ENCODE measurements at regions not wholly inside any gene's neighbourhood (a gene's known extent, or its start where the extent isn't known, plus 50 kb on each side); places are given as distances from the start of the nearest gene placed in this dataset.

GRCh38 chr2:175402571-175402970, 221.1 kb upstream of the ATP5MC3 start:
- POLR2A ChIA-PET = no interaction called here
- no peak overlapping the region for H3K27ac ChIP-seq (ENCODE audit: insufficient read depth in 1 of 2, low read depth in 1 of 2, low read length in 2 of 2, poor library complexity in 1 of 2, severe bottlenecking in 2 of 2)
- WGBS (ENCODE audit: insufficient coverage) = 100% methylated on average over 1 of the region's 2 CpGs
- CTCF ChIA-PET = no interaction called here
- no peak for DNase-seq
- no peak overlapping the region for H3K4me3 ChIP-seq (ENCODE audit: control insufficient read depth in 1 of 7, extremely low read depth in 1 of 7, insufficient read depth in 4 of 7, low read depth in 2 of 7, low read length in 6 of 7)
- no peaks in the 10 kb centered on the region for H3K27me3 ChIP-seq (replicated peaks in 2 of 5; ENCODE audit: control insufficient read depth in 4 of 5, insufficient read depth in 5 of 5, low read length in 4 of 5)
- H3K36me3 ChIP-seq (ENCODE audit: control insufficient read depth in 4 of 4, insufficient read depth in 4 of 4, low read length in 3 of 4) = no peaks in the 10 kb centered on the region
- H3K9me3 ChIP-seq (ENCODE audit: control extremely low read depth in 1 of 5, control insufficient read depth in 4 of 5, insufficient read depth in 2 of 5, low read depth in 1 of 5, low read length in 4 of 5) = no peaks in the 10 kb centered on the region
- H3K4me1 ChIP-seq (ENCODE audit: control extremely low read depth in 1 of 4, control insufficient read depth in 4 of 4, insufficient read depth in 4 of 4, low read length in 3 of 4) = peaks cover 0 to 8% (median 0%) of the 10 kb centered on the region in 4 experiments

GRCh38 chr2:175401956-175402469, 220.5 kb upstream of the ATP5MC3 start:
- no peak overlapping the region for H3K4me3 ChIP-seq (ENCODE audit: control insufficient read depth in 1 of 7, extremely low read depth in 1 of 7, insufficient read depth in 4 of 7, low read depth in 2 of 7, low read length in 6 of 7)
- H3K9me3 ChIP-seq (ENCODE audit: control extremely low read depth in 1 of 5, control insufficient read depth in 4 of 5, insufficient read depth in 2 of 5, low read depth in 1 of 5, low read length in 4 of 5) = no peaks in the 10 kb centered on the region
- H3K4me1 ChIP-seq (ENCODE audit: control extremely low read depth in 1 of 4, control insufficient read depth in 4 of 4, insufficient read depth in 4 of 4, low read length in 3 of 4) = peaks cover 0 to 8% (median 0%) of the 10 kb centered on the region in 4 experiments
- no CpG with 5 or more reads among the region's 3 CpGs for WGBS (ENCODE audit: insufficient coverage)
- no peak for DNase-seq
- no peaks in the 10 kb centered on the region for H3K36me3 ChIP-seq (ENCODE audit: control insufficient read depth in 4 of 4, insufficient read depth in 4 of 4, low read length in 3 of 4)
- POLR2A ChIA-PET = no interaction called here
- no peaks in the 10 kb centered on the region for H3K27me3 ChIP-seq (replicated peaks in 2 of 5; ENCODE audit: control insufficient read depth in 4 of 5, insufficient read depth in 5 of 5, low read length in 4 of 5)
- no peak overlapping the region for H3K27ac ChIP-seq (ENCODE audit: insufficient read depth in 1 of 2, low read depth in 1 of 2, low read length in 2 of 2, poor library complexity in 1 of 2, severe bottlenecking in 2 of 2)
- CTCF ChIA-PET = no interaction called here

- H3K4me1 ChIP-seq (ENCODE audit: control extremely low read depth in 1 of 4, control insufficient read depth in 4 of 4, insufficient read depth in 4 of 4, low read length in 3 of 4) = peaks cover 0 to 8% (median 0%) of the 10 kb centered on the region in 4 experiments
- no peak for DNase-seq
- WGBS (ENCODE audit: insufficient coverage) = 89% methylated on average over 4 of the region's 6 CpGs
- ChIA-PET CTCF (no interaction called here), POLR2A (no interaction called here)
- no peak overlapping the region for H3K4me3 ChIP-seq (ENCODE audit: control insufficient read depth in 1 of 7, extremely low read depth in 1 of 7, insufficient read depth in 4 of 7, low read depth in 2 of 7, low read length in 6 of 7)
- H3K27ac ChIP-seq (ENCODE audit: insufficient read depth in 1 of 2, low read depth in 1 of 2, low read length in 2 of 2, poor library complexity in 1 of 2, severe bottlenecking in 2 of 2) = no peak overlapping the region
- no peaks in the 10 kb centered on the region for H3K9me3 ChIP-seq (ENCODE audit: control extremely low read depth in 1 of 5, control insufficient read depth in 4 of 5, insufficient read depth in 2 of 5, low read depth in 1 of 5, low read length in 4 of 5)
- H3K36me3 ChIP-seq (ENCODE audit: control insufficient read depth in 4 of 4, insufficient read depth in 4 of 4, low read length in 3 of 4) = no peaks in the 10 kb centered on the region
- H3K27me3 ChIP-seq (replicated peaks in 2 of 5; ENCODE audit: control insufficient read depth in 4 of 5, insufficient read depth in 5 of 5, low read length in 4 of 5) = no peaks in the 10 kb centered on the region
Observed at GRCh38 chr2:175400975-175401374, 219.5 kb upstream of the ATP5MC3 start.

GRCh38 chr2:175399326-175399725, 217.8 kb upstream of the ATP5MC3 start:
- Histone ChIP-seq H3K4me3 (ENCODE audit: control insufficient read depth in 1 of 7, extremely low read depth in 1 of 7, insufficient read depth in 4 of 7, low read depth in 2 of 7, low read length in 6 of 7) (no peak overlapping the region), H3K27ac (ENCODE audit: insufficient read depth in 1 of 2, low read depth in 1 of 2, low read length in 2 of 2, poor library complexity in 1 of 2, severe bottlenecking in 2 of 2) (no peak overlapping the region), H3K4me1 (ENCODE audit: control extremely low read depth in 1 of 4, control insufficient read depth in 4 of 4, insufficient read depth in 4 of 4, low read length in 3 of 4) (no peaks in the 10 kb centered on the region), H3K9me3 (ENCODE audit: control extremely low read depth in 1 of 5, control insufficient read depth in 4 of 5, insufficient read depth in 2 of 5, low read depth in 1 of 5, low read length in 4 of 5) (no peaks in the 10 kb centered on the region), H3K36me3 (ENCODE audit: control insufficient read depth in 4 of 4, insufficient read depth in 4 of 4, low read length in 3 of 4) (no peaks in the 10 kb centered on the region), H3K27me3 (replicated peaks in 2 of 5; ENCODE audit: control insufficient read depth in 4 of 5, insufficient read depth in 5 of 5, low read length in 4 of 5) (no peaks in the 10 kb centered on the region)
- ChIA-PET CTCF (no interaction called here), POLR2A (interaction anchor here (1.0 kb wide), 1 partner anchor 9 kb away, joined by 3 read pairs; no protein-coding TSS in a partner anchor)
- WGBS (ENCODE audit: insufficient coverage) = 95% methylated on average over 3 of the region's 4 CpGs
- no peak for DNase-seq

GRCh38 chr2:175398848-175399247, 217.3 kb upstream of the ATP5MC3 start:
- Histone ChIP-seq H3K9me3 (ENCODE audit: control extremely low read depth in 1 of 5, control insufficient read depth in 4 of 5, insufficient read depth in 2 of 5, low read depth in 1 of 5, low read length in 4 of 5) (no peaks in the 10 kb centered on the region), H3K27ac (ENCODE audit: insufficient read depth in 1 of 2, low read depth in 1 of 2, low read length in 2 of 2, poor library complexity in 1 of 2, severe bottlenecking in 2 of 2) (no peak overlapping the region), H3K4me3 (ENCODE audit: control insufficient read depth in 1 of 7, extremely low read depth in 1 of 7, insufficient read depth in 4 of 7, low read depth in 2 of 7, low read length in 6 of 7) (no peak overlapping the region), H3K36me3 (ENCODE audit: control insufficient read depth in 4 of 4, insufficient read depth in 4 of 4, low read length in 3 of 4) (no peaks in the 10 kb centered on the region), H3K27me3 (replicated peaks in 2 of 5; ENCODE audit: control insufficient read depth in 4 of 5, insufficient read depth in 5 of 5, low read length in 4 of 5) (no peaks in the 10 kb centered on the region), H3K4me1 (ENCODE audit: control extremely low read depth in 1 of 4, control insufficient read depth in 4 of 4, insufficient read depth in 4 of 4, low read length in 3 of 4) (no peaks in the 10 kb centered on the region)
- WGBS (ENCODE audit: insufficient coverage) = 100% methylated on average over 4 of the region's 6 CpGs
- no peak for DNase-seq
- ChIA-PET CTCF (no interaction called here), POLR2A (no interaction called here)

GRCh38 chr2:175396696-175397095, 215.2 kb upstream of the ATP5MC3 start:
- no peaks in the 10 kb centered on the region for H3K4me1 ChIP-seq (ENCODE audit: control extremely low read depth in 1 of 4, control insufficient read depth in 4 of 4, insufficient read depth in 4 of 4, low read length in 3 of 4)
- H3K36me3 ChIP-seq (ENCODE audit: control insufficient read depth in 4 of 4, insufficient read depth in 4 of 4, low read length in 3 of 4) = no peaks in the 10 kb centered on the region
- ChIA-PET CTCF (interaction anchor here (1.4 kb wide), 1 partner anchor 15 kb away, joined by 3 read pairs; no protein-coding TSS in a partner anchor), POLR2A (no interaction called here)
- H3K4me3 ChIP-seq (ENCODE audit: control insufficient read depth in 1 of 7, extremely low read depth in 1 of 7, insufficient read depth in 4 of 7, low read depth in 2 of 7, low read length in 6 of 7) = no peak overlapping the region
- H3K9me3 ChIP-seq (ENCODE audit: control extremely low read depth in 1 of 5, control insufficient read depth in 4 of 5, insufficient read depth in 2 of 5, low read depth in 1 of 5, low read length in 4 of 5) = no peaks in the 10 kb centered on the region
- H3K27ac ChIP-seq (ENCODE audit: insufficient read depth in 1 of 2, low read depth in 1 of 2, low read length in 2 of 2, poor library complexity in 1 of 2, severe bottlenecking in 2 of 2) = no peak overlapping the region
- H3K27me3 ChIP-seq (replicated peaks in 2 of 5; ENCODE audit: control insufficient read depth in 4 of 5, insufficient read depth in 5 of 5, low read length in 4 of 5) = no peaks in the 10 kb centered on the region
- DNase-seq = no peak

GRCh38 chr2:175393851-175394250, 212.3 kb upstream of the ATP5MC3 start:
- H3K4me3 ChIP-seq (ENCODE audit: control insufficient read depth in 1 of 7, extremely low read depth in 1 of 7, insufficient read depth in 4 of 7, low read depth in 2 of 7, low read length in 6 of 7) = no peak overlapping the region
- no peaks in the 10 kb centered on the region for H3K27me3 ChIP-seq (replicated peaks in 2 of 5; ENCODE audit: control insufficient read depth in 4 of 5, insufficient read depth in 5 of 5, low read length in 4 of 5)
- no peaks in the 10 kb centered on the region for H3K4me1 ChIP-seq (ENCODE audit: control extremely low read depth in 1 of 4, control insufficient read depth in 4 of 4, insufficient read depth in 4 of 4, low read length in 3 of 4)
- no peak for DNase-seq
- 100% methylated on average over 1 of the region's 1 CpG for WGBS (ENCODE audit: insufficient coverage)
- H3K27ac ChIP-seq (ENCODE audit: insufficient read depth in 1 of 2, low read depth in 1 of 2, low read length in 2 of 2, poor library complexity in 1 of 2, severe bottlenecking in 2 of 2) = no peak overlapping the region
- no peaks in the 10 kb centered on the region for H3K9me3 ChIP-seq (ENCODE audit: control extremely low read depth in 1 of 5, control insufficient read depth in 4 of 5, insufficient read depth in 2 of 5, low read depth in 1 of 5, low read length in 4 of 5)
- CTCF ChIA-PET = no interaction called here
- no peaks in the 10 kb centered on the region for H3K36me3 ChIP-seq (ENCODE audit: control insufficient read depth in 4 of 4, insufficient read depth in 4 of 4, low read length in 3 of 4)
- POLR2A ChIA-PET = no interaction called here
